ENCODE measurements at regions not wholly inside any gene's neighbourhood (a gene's known extent, or its start where the extent isn't known, plus 50 kb on each side); places are given as distances from the start of the nearest gene placed in this dataset.
A peak's percentile ranks its signal among the peaks of the same experiment; 100 is the strongest.

DNA sequence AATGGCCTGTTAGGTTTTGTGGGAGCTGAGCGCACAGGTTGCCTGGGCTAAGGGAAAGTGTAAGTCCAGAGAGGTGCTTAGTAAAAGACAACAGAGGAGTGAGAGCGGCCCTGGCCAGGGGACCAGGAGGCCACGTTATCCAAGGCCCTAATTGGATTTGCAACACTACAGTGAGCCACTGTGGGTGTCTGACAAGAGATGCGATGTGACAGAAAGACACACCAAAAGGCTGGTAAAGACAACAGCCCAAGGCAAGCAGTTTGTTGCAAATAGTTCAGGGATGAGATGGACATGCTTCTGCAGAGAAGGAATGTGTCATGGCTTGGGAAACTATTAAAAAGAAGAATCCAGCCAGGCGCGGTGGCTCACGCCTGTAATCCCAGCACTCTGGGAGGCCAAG is 162.7 kb upstream of the KIT start:
- DNase-seq (ENCODE audit: low spot score): no peak

- no peak for DNase-seq (ENCODE audit: low spot score)
These were observed 162.1 kb upstream of the KIT start for GRCh38 chr4:54495641-54496040.

DNA sequence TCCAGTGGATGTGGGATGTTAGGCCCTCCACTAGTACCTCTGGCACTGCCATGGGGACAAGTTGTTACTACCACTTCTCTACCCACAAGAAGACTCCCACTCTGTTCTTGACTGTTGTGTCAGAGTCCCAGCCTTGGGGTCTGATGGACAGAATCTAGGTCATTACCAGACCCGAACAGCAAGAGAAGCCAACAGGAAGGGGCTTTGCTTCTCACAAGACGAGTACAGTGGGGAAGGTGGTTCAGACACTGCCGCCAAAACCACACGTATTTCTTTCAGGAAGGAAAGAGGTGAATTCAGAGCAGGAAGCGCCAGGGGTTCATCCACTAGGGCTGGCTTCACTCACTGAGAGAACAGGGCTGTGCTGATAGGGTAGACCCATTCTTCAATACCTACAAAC is 161.3 kb upstream of the KIT start:
- DNase-seq (ENCODE audit: low spot score): no peak

GRCh38 chr4:54497947-54498346 is 159.8 kb upstream of the KIT start:
- DNase-seq (ENCODE audit: low spot score): no peak

- peak; percentile 73 for DNase-seq (ENCODE audit: low spot score)
These were observed 159.1 kb upstream of the KIT start for GRCh38 chr4:54498661-54499111.

DNA sequence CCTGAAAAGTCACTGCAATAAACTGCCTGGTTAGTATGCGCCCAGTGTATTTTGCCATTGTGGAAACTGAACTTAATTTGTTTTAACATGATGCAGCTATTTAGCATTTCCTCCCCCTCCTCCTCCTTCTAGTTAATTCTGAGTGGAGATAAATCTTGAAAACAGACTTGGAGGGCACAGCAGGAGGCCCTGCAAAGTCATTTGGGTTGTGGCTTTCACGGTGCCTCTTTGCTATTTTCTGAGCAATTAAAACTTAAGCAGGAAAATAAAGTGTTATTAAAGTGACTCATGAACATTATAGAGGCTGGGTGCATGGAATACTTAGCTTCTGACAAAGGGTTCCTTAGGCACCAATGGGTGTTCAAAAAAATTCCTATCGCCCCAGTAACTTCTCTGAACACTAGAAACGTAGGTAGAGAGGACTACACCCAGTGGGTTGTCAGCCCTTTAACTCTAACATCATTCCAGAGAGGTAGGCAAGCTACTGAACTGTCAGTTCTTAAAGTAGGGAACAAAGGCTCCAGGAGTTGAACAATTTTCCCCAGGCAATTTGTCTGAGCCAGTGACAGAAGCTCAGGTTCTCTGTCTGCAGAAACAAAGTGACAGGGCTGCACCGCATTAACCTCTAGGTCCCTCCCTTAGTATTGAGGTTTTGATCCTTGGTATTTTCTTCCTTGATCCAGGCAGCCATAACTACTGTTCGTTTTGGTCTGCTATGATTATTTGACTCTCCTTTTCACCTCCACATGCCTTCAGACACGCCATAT is 158.3 kb upstream of the KIT start:
- no peak for DNase-seq (ENCODE audit: low spot score)

GRCh38 chr4:54505362-54505761 is 152.4 kb upstream of the KIT start:
- no peak for DNase-seq (ENCODE audit: low spot score)

DNA sequence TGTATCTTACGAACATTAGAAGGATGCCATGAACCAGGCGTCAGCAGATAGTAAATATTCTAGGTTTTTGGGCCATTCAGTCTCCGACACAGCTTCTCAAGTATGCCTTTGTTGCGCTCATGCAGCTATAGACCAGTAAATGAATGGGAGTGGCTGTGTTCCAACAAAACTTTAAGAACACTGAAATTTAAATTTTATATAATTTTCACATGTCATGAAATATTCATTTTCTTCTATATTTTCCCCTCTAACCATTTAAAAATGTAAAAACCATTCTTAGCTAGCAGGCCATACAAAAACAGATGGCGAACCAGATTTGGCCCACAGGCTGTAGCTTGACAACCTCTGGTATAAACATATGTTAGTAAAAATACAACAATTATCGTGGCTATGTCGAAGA is 151.8 kb upstream of the KIT start:
- DNase-seq (ENCODE audit: low spot score): no peak

- no peak for DNase-seq (ENCODE audit: low spot score)
These were observed 148.7 kb upstream of the KIT start for GRCh38 chr4:54509057-54509456.

DNA sequence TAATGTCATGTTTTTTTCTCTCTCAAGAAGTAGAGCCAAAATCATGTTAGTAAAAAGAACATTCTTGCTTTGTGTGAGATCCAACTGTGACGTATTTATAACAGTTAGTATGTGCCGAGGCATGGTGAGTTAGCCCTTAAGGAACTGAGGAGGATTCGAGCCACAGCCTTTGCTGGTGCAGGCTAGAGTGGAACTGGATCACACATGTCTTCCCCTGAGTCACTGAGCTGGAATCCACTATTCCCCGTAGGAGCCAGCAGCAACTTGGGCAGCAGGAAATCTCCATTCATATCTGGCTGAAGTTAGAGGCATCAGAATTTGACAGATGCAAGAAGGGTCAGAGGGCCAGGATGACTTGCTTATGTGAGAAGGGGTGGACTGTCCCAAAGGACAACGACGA is 144.6 kb upstream of the KIT start:
- no peak for DNase-seq (ENCODE audit: low spot score)

DNA sequence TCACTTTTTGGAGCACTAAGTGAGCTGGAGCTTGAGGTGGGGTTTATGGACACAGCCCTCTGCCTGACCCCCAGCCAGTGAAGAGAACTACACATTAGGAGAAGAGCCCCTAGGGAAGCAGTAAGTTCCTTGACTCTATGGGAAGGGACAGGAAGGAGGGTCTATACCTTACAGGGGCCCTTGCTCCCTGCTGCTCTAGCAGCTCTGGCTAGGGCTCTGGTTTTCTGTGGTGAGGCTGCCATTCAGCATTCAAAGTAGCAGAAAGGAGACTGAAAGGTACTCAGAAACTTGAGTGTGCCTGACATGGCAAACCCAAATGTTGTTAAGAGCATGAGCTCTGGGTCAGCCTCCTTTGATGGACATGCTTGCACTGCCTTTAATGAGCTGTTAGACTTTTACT is 144.0 kb upstream of the KIT start:
- DNase-seq (ENCODE audit: low spot score): no peak

GRCh38 chr4:54516556-54517215 is 141.1 kb upstream of the KIT start:
- peak; percentile 59 for DNase-seq (ENCODE audit: low spot score)

DNA sequence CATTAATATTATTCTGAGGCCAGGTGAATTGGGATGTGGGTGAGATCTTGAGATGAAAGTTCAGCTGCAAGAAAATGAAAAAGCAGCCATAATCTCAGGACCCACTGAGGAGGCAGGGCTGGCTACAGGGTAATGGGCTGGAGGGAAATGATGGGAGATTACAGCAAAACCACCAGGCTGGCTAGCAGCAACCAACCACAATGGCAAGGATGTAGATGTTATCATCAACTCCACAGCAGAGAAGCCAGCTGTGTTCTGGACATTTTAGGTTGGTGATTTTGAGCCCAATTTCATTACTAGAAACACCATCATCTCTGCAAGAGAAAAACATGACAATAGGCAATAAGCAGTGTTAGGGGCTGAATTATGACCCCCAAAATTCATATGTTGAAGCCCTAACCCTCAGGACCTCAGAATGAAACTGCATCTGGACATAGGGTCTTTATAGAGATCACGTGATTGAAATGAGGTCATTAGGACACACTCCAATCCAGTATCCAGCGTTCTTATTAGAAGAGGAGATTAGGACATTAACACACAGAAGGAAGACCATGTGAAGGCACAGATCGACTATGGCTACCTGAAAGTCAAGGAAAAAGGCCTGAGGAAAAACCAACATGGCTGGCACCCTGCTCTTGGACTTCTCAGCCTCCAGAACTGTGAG is 139.8 kb upstream of the KIT start:
- no peak for DNase-seq (ENCODE audit: low spot score)

- no peak for DNase-seq (ENCODE audit: low spot score)
These were observed 132.2 kb upstream of the KIT start for GRCh38 chr4:54525602-54526001.

DNA sequence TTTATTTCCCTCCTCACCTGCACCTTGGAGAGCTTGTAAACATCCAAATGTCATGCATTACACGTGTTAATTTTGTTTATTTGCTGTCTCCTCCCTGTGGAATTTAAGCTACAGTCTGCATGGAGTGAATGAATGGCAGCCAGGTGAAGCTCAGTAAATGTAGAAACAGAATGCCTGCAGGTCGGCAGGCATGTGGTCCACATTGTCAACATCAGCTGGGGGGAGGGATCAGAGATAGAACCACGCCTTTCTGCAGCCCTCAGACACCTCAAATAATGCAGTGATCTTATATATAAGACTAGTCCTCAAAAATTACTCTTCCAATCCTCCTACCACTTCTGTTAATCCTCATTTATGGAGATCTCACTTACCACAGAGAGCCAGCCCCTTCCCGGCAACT is 131.2 kb upstream of the KIT start:
- no peak for DNase-seq (ENCODE audit: low spot score)

- no peak for DNase-seq (ENCODE audit: low spot score)
These were observed 130.2 kb upstream of the KIT start for GRCh38 chr4:54527532-54527931.

DNA sequence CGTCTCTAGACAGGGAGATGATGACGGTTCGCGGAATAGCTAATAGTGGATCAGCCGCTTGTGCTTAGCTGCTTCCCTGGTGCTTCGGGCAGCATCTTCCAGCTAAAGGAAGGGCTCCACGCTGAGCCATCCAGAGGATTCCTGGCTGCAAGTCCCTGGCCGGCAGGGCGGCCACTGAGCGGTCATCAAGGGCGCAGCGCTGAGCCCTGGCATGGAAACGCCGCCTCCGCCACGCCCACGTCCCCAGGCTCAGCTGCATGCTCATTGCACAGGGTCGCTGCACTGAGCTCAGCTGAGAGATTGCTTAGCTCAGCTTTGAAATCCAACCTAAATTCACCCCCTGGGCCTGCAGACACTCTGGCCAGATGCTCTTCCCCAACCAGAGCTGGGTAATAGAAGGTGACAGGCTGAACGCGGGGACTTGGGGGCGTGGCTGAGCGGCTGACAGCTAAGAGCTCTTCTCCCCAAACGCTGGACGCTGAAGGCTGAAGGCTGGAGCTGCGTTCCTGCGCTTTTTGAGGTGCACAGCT is 118.2 kb upstream of the KIT start:
- no peak for DNase-seq (ENCODE audit: low spot score)

DNA sequence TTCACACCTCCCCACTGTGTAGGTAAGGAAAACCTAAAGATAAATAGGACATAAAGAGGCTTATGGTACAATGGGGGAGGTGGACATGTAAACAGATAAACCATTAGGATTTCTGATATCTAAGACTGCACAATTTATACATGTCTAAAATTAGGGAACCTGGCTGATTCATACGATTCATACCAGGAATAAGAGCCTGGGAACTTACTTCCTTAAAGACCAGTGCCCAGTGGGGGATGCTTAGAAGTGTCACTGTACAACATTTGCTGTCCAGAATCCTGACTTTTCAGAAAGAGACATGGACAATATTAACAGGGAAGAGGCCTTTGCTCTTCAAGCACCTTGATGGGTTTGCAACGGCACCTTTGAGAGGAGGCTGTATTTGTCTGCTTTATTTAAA is 116.8 kb upstream of the KIT start:
- DNase-seq (ENCODE audit: low spot score): no peak

- DNase-seq (ENCODE audit: low spot score): no peak
These were observed 116.2 kb upstream of the KIT start for GRCh38 chr4:54541426-54542118.

DNA sequence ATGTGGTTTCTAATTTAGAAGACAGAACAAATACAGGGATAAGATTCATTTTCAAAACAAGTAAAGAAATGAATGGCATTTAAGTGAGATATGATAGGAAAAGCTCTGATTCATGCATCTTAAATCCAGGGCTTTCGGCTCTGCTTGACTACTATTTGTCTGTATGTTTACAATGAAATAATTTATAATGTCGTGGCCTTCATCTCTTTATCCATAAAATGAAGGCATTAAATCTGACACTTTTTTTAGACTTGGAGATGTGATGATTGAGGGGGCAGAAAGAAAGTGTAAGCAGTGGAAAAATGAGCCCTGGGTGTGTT is 115.7 kb upstream of the KIT start:
- no peak for DNase-seq (ENCODE audit: low spot score)

DNA sequence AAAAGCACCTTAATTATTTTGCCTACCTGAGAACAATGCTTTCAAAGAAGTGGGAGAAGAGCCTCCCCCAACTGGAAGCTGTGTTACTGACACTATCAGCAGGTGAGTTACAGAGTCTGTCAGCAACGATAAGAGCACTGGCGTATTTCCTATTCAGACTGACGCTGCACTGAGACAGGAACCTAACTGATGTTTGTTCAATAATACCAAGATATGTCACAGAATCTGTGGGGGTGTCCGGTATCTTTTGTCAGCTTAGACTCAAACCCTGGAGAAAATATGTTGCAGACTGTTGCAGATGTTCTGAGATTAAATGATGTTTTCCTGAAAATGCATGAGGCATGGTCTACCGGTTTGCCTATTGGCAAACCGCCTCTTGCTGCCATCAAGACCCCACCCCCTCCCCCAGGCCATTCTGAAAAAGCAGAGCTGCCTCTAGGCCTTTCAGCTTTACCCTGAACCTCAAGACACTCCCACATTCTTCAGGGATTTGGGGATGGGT is 115.2 kb upstream of the KIT start:
- DNase-seq (ENCODE audit: low spot score): no peak

- peak; percentile 94 for DNase-seq (ENCODE audit: low spot score)
These were observed 114.5 kb upstream of the KIT start for GRCh38 chr4:54543088-54543795.

Measured in COLO829 (cell line).